Hypothalamus (tissue), 51 donors: ENCODE measurements at regions not wholly inside any gene's neighbourhood (a gene's known extent, or its start where the extent isn't known, plus 50 kb on each side); places are given as distances from the start of the nearest gene placed in this dataset.

Experiments
- DNase-seq, 51 donors: peaks; one replicate each; lab custom pipeline; 2025; lab: John Stamatoyannopoulos, UW

GRCh38 chr2:187139469-187139868 lies 290.5 kb upstream of the ZSWIM2 start:
- DNase-seq = no peak

GRCh38 chr2:187138265-187138664 lies 289.3 kb upstream of the ZSWIM2 start:
- DNase-seq = no peak

GRCh38 chr2:187136646-187137045 lies 287.7 kb upstream of the ZSWIM2 start:
- DNase-seq = no peak

GRCh38 chr2:187134306-187134705 lies 285.3 kb upstream of the ZSWIM2 start:
- no peak for DNase-seq

GRCh38 chr2:187129868-187130267 lies 280.9 kb upstream of the ZSWIM2 start:
- no peak for DNase-seq

GRCh38 chr2:187129306-187129705 lies 280.3 kb upstream of the ZSWIM2 start:
- DNase-seq = no peak

GRCh38 chr2:187126247-187127005 lies 277.5 kb upstream of the ZSWIM2 start:
- no peak for DNase-seq

GRCh38 chr2:187125318-187125717 lies 276.3 kb upstream of the ZSWIM2 start:
- DNase-seq = no peak

- no peak for DNase-seq
Observed at GRCh38 chr2:187124529-187124928, 275.6 kb upstream of the ZSWIM2 start.

GRCh38 chr2:187118331-187119099 lies 269.5 kb upstream of the ZSWIM2 start:
- DNase-seq = peak in 1 of 51 donors; percentile 0

- peak in 1 of 51 donors; percentile 2 for DNase-seq
Observed at GRCh38 chr2:187117483-187117882, 268.5 kb upstream of the ZSWIM2 start.

- DNase-seq = no peak
Observed at GRCh38 chr2:187115627-187116026, 266.7 kb upstream of the ZSWIM2 start.

- no peak for DNase-seq
Observed at GRCh38 chr2:187107001-187107400, 258.0 kb upstream of the ZSWIM2 start.

GRCh38 chr2:187105218-187105617 lies 256.2 kb upstream of the ZSWIM2 start:
- DNase-seq = no peak

- no peak for DNase-seq
Observed at GRCh38 chr2:187102381-187102780, 253.4 kb upstream of the ZSWIM2 start.

- DNase-seq = no peak
Observed at GRCh38 chr2:187098154-187098553, 249.2 kb upstream of the ZSWIM2 start.

- no peak for DNase-seq
Observed at GRCh38 chr2:187093771-187094412, 244.9 kb upstream of the ZSWIM2 start.

GRCh38 chr2:187091664-187092063 lies 242.7 kb upstream of the ZSWIM2 start:
- DNase-seq = no peak

GRCh38 chr2:187084524-187084923 lies 235.6 kb upstream of the ZSWIM2 start:
- DNase-seq = no peak

- DNase-seq = no peak
Observed at GRCh38 chr2:187081461-187081860, 232.5 kb upstream of the ZSWIM2 start.

- no peak for DNase-seq
Observed at GRCh38 chr2:187079901-187080300, 230.9 kb upstream of the ZSWIM2 start.

GRCh38 chr2:187078297-187078696 lies 229.3 kb upstream of the ZSWIM2 start:
- DNase-seq = no peak
